HG03196 (cell line): ENCODE measurements at regions not wholly inside any gene's neighbourhood (a gene's known extent, or its start where the extent isn't known, plus 50 kb on each side); places are given as distances from the start of the nearest gene placed in this dataset.
"Not testable (repeated sequence)": the region's sequence is repeated elsewhere in the genome, so short reads cannot be mapped to it uniquely, and the experiment has no call there.

ENCODE experiments used
- ATAC-seq: cut with Tn5 transposase; IDR thresholded peaks from one replicate; pipeline ENCODE4 v1.9.1; 2021; ENCODE audit not compliant: unreplicated experiment

DNA sequence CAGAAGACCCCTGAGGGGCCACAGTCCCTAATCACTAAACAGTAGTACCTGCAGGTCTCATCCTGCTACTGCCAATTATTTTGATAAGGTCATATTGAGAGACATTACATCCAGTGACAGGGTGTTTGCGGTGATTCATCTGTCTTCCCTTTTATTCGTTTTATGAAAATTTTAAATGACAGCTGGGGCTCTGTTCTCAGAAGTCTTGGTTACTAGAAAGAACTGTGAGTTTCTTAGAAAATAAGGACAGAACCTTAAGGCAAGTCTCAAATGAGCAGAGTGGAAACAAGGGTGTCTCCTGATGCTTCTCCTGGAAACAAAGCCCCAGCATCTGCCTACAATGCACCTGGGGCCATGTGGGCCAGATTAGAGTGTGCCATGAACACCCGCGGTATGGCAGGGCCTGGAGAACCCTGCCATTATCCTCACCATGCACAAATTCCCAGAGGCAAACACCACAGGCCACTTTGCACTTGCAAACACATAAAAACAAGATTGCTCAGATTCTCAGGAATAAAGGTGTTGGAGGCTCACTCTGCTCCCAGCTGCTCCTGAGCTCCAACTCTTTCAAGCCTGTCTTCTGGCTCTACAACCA, 66.3 kb upstream of the IQSEC1 start:
- no peak for ATAC-seq

DNA sequence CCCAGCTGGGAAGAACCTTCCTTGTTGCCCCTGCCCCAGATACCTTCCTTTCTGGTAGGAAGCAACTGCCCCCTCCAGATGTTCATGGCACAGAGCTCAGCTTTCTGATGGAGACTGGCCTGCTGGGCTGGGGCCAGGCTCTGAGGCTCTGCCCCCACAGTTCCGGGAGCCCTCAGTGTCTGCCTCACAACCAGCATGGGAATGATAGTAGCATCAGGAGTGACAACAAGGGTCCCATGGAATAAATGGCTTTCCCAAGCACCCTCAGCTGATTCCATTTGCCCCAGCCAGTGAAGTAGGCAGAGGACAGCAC, 65.6 kb upstream of the IQSEC1 start:
- no peak for ATAC-seq

DNA sequence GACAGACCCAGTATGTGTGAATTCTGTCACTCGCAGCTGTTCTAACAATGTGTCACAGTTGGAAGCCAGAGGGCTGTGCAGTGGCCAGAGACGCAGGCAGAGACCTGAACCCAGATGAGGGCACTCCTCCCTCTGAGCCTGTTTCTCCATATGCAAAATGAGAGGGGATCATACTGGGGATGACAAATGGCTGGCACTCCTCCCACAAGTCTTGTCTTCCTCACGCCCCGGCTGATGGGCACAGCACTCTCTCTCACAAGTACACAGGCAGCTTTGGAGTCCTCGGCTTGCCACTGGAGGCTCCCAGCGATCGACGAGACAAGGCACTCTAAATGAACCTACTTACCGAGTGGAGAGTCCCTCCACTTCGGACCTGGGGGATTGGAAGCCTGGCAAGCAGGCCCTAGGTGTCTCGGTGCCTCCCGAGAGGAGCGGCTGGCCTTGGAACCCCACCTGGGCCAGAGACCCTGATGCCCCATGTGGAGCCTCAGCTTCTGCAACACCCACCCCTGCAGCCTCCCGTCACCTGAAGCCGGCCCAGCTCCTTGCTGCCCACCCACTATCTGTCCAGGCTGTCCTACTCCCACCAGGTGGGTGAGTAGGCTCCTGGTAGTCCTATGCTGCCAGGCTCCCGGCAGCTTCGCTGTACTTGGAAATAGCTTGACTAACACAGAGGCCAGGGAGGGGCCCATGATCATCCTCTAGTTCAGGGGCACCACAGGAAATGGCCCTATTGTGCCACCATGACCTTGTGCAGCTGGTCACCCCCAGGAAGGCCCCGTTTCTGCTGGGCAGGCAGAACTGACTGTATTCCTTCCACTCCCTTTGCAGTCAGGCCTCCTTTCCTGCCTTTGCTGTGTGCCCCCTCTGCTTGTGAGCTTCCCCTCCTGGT, 65.0 kb upstream of the IQSEC1 start:
- no peak for ATAC-seq

DNA sequence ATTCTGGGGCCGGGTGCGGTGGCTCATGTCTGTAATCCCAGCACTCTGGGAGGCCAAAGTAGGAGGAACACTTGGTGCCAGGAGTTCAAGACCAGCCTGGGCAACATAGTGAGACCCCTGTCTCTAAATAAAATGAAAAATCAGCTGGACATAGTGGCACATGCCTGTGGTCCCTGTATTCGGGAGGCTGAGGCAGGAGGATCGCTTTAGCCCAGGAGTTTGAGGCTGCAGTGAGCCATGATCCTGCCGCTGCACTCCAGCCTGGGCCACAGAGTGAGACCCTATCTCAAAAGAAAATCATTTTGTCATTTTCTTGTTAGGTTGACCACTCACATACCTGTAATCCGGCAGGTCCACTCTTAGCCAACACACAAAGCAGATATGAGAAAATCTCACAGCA, 63.6 kb upstream of the IQSEC1 start:
- not testable (repeated sequence) for ATAC-seq

DNA sequence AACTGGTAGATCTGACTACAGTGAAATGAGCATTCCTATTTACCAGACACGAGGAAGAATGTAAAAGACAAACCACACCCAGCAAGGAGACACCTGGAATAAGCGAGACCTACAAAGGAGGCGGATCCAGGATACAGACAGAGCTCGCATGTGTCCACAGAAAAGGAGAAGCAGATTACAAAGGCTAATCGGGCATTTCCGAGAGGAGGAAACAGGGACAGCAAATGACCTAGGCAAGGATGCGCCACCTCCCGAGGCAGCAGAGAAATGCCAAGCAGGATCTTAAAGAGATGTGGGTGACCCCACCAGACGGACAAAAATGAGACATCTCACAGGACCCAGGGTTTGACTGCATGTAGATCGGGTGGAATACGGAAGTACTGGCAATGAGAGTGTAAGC, 63.2 kb upstream of the IQSEC1 start:
- no peak for ATAC-seq

DNA sequence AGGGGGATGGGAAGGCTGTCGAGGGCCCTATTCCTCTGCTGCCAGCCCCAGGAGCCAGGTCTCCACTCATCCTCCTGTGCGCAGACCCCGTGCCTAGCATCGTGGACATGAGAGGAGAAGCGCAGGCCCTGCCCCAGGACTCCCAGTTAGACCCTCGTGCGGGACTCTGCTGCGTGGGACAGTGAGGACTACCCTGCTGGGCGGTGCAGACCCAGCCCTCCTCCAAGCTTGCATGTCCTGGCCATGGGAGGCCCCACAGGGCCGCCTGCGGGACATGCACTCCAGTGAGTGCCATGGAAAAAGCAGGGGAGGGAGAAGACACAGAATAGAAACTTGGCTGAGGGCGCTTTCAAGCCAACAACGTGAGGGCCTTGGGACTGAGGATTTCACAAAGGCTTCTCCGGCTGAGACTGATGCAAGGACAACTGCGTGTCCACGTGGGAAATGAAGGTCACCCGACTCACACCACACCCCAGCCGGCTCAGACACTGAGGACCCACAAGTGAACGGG, 62.6 kb upstream of the IQSEC1 start:
- no peak for ATAC-seq

DNA sequence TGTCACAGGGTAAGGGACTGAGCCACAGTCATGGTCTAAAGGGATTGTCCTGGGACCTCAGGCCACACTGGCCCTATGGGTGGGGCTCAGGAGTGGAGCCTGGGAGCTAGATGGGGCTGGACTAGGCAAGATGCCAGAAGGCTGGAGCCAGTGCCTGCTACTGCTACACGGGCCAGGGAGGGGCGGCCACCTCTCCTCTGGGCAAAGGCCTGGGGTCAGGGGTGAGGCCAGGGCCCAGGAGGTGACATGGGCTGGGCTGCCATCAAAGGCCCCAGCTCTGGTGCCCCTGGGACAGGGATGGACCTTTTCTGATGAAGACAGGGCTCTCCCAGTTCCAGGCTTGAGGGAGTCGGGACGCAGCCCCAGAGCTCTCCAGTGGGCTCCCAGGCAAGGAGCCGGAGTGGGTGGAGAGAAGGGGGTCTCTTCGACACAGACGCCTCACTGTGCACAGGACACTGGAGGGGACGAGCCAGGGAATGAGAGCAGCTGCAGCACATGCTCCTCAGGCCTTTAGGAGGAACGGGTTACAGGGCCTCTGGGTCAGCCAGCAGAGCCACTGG, 62.1 kb upstream of the IQSEC1 start:
- ATAC-seq, result no peak

DNA sequence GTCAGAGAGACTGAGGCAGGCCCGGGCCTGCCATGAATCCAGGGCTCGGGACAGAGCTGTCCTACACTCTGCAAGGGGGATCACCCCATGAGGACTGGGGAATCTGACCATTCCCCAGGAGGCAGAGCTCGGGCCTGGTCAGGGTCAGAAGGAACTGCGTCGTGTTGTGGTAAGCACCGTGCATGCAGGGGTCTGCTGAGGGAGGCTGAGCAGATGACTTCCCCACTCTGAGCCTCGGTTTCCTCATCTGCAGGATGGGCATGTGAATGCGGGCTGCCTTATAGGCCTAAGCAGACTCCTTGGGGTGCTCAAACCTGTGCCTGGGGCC, 61.6 kb upstream of the IQSEC1 start:
- no peak for ATAC-seq

DNA sequence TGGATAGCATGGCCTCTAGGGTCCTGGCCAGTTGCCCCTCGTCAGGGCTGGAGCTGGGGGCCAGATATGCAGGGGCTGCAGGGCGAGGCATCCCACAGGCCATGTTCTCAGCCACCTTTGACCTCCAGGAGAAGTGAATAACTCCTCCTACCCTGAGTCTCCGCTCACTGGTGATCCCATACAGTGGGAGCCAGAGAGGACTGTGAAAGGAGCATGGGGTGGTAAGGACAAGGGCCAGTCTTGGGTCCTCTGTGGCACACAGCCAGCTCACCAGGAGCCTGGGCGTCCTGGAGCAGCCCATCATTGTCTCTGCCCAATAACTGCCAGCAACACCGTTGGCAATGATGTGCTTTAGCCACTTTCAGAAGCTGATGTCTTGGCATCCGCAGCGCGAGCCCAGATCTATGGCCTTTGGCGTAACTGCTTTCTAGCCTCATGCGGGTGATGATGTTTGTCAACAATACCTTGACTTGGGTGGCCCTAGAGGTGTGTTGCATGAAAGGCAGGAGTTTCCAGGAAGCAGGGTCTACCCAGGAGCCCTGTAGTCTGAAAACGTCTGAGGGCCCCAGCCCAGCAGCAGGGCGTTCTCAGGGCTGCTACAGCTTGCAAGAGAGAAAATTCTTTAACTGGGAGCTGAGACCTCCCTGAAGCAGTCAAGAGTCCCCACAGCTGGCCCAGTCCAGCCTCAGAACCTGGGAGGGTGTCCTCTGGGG, 61.1 kb upstream of the IQSEC1 start:
- ATAC-seq, result no peak

DNA sequence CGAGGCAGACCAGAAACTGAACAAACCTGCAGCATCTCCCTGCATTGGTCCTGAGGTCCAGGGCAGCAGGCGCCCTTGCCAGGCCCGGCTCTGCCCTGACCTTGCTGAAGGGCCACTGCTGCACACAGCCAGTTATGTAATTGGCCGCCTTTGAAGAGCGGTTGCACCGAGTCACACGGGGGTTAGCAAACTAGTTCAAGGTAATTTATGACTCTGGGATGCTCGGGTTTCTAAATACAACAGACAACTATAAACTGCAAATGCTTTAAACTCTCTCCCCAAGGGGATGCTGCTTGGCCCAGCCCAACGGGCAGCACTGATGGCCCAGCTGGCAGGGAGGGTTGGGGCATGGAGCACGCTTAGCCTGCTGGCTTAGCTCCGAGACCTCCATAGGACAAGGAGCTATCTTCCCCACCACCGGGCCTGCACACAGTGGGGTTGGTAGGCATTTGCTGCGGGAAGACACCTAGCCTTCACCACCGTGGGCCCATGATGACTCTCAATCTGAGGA, 60.3 kb upstream of the IQSEC1 start:
- ATAC-seq, result no peak

DNA sequence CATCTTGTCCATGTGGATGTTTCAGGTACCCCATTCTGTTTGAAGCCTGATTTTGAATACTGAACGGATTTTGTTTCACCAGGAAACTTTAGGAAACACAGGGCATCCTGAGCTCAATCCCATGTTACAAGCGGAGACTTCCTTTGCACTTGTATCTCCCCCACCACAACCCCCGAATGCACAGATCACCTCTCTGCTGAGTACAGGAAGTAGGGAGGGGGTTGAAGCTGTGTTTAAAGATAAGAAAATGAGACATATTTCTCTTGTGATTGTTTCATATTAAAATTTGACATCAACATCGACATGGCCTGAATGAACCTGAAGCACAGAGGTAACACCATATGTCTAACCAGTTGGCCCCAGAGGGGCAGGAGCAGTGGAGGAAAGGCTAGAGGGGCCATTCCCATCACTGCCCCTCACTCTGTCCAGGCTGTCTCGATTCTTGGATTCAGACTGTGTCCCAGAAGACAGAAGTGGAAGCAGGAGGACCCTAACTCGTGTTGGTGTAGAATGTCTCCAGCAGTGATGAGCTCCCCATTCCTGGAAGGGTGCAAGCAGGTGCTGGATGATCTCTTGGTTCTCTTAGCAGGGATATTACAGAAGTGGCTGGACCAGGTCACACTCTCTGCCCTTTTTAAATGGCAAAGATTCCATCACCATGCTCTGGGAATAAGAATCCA, 59.6 kb upstream of the IQSEC1 start:
- no peak for ATAC-seq

DNA sequence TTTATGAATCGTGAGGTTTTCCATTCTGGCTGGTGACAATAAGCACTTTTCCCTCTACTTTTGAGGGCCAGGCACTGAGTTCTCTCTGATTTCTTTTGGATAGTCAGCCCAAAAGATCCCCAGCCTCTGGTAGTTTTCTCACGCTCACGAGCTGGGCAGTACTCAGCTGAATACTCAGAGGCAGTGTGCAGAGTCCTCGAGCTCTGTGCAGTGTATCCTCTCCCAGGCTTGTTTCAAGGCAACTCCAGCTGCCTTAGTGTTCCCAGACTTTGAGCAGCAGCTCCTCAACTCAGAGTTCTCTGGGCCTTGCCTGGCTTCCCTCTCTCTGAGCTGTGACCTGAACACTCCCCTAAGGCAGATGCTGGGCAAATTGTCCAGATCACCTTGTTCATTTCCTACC, 59.1 kb upstream of the IQSEC1 start:
- no peak for ATAC-seq

DNA sequence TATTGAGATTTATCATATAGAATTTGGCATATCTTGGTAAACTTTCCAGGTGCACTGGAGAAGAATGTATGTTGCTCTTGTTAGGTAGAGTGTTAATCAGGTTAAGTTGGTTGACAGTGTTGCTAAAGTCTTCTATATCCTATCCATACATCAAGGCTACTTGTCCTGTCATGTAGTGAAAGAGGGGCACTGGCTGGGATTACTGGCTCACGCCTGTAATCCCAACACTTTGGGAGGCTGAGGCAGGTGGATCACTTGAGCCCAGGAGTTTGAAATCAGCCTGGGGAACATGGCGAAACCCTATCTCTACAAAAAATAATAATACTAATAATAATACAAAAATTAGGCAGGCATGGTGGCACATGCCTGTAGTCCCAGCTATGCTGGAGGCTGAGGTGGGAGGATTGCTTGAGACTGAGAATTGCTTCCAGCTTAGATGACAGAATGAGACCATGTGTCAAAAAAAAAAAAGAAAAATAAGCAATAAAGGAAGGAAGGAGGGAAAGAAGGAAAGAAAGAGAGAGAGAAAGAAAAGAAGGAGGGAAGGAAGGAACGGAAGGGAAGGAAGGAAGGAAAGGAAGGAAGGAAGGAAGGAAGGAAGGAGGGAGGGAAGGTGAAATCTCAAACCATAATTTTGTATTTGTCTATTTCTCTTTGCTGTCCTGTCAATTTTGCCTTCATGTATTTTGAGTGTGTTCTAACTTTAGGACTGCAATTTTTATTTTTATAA, 57.4 kb upstream of the IQSEC1 start:
- ATAC-seq, result no peak

DNA sequence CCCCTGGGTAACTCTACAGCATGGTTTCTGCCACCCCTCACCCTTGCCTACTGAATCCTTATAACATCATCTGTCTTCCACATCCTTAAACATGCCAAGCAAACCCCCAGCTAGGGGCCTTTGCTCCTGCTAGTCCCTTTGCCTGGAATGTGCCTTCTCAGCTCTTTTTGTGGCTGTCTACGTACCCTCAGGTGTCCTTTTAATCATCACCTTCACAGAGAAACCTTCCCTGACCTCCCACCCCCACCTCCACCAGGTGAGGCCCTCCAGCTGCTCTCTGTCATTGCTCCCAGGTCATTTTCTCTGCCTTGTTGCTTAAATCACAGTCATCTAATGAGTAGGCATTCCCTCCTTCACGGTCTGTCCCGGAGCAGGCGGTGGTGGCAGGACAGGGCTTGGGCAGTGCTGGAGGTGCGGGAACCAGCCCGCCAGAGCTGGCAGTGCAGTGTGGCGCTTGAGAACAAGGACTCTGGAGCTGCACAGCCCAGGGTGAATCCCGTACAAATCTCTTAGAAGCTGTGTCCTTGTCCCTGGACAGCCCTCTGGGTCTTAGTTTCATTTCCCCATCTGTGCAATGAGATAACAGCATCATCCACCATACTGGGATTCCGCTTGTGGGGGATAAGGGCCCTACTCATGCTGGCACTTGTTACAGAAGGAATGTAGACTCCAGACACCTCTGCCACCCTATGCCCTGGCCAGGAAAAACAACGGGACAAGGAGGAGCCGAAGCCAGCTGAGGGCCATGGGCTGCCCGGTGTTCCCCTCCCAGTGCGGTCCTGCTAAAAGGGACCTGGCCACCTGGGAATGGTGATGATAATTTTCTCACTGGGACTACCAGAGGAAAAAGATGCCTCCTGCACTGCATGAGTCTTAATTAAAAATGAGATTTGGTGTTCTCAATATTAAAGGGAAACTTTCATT, 52.1 kb upstream of the IQSEC1 start:
- ATAC-seq, result no peak

DNA sequence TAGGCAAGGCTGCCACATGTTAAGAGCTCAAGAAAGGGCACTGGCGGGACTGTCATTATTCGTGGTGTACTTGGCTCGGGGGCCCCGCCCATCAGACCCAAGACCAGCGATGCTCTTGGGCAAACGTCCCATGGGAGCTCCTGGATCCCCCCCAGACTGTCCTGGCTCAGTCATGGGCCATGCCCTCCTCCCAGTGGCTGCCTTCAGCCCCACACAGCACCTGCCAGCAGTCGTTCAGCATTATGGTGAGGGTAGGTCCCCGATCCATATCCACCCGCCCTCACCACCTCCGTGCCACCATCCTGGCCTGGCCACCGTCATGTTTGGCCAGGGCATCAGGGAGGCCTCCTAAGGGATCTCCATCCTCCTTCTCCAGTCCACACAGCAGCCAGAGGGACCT, 51.4 kb upstream of the IQSEC1 start:
- no peak for ATAC-seq

DNA sequence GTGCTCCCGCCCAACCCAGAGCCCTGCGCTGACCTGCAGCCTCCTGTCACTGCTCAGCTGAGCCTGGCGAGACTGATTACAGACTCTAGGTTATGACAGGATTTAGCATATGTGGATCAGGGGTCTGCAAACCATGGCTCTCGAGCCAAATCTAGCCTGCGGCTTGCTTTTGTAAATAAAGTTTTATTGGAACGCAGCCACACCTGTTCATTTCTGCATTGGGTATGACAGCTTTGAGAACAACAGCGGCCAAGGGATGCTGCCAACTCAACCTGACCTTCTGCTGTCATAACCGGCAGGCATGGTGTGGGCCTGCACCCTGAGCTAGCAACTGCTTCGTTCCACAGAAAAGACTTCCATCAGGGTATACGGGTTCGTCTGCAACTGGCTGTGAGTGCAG, 50.5 kb upstream of the IQSEC1 start:
- ATAC-seq, result no peak

DNA sequence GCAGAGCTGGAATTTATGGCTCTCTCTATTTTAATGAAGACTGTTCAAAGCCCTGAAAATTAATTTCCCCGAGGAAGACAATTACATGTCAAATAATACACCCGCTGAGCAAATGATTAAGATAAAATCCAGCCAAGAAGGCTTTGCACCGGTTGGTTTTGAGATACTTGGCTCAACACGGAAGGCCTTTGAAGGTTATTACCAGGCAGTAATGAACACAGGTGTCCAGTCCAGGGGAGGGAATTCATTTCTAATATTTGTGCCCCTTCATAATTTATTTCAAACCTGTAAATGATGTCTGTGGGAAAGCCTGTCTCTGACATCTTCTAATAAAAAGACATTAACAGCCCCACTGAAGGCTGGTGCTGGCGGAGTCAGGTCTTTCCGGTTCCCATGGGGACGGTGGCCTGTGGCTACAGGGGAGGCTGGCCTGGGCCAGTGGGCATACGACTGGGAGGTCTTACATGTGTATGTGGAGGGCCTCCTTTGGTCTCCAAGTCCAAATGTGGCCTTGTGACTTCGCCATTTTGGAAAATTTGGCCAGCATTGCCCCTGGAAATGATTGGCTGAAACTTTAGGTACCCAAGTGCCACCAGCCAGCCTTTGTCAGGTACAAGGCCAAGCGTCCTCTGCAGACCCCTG, 49.9 kb upstream of the IQSEC1 start:
- ATAC-seq, result no peak
